SK-N-SH (cell line): ENCODE measurements at regions not wholly inside any gene's neighbourhood (a gene's known extent, or its start where the extent isn't known, plus 50 kb on each side); places are given as distances from the start of the nearest gene placed in this dataset.

Source experiments
- CTCF ChIA-PET: fragments of 300-600, 350-600 bp; formaldehyde crosslinking; extraction: SDS; loops from one replicate; lab custom pipeline; 2021; lab: Yijun Ruan, JAX
- POLR2A ChIA-PET: fragments of 350-600 bp; sonication (Branson Sonifier 250); formaldehyde crosslinking; extraction: SDS; loops from one replicate; lab custom pipeline; 2020; ENCODE audit warnings: antibody characterized with exemption, inconsistent platforms; lab: Yijun Ruan, JAX
- DNase-seq: peaks from one replicate; pipeline ENCODE4 v3.0.0; 2012
- H2AFZ ChIP-seq: fragments of 200-600 bp; sonication (generic); 2 replicates; pipeline ENCODE4 v1.8.1; 2016; ENCODE audit warnings: antibody characterized with exemption, mild to moderate bottlenecking, low read depth
- H3F3A ChIP-seq: fragments of 200-600 bp; sonication (generic); replicated peaks from 2 replicates; pipeline ENCODE3; 2016; ENCODE audit warnings: antibody characterized with exemption, mild to moderate bottlenecking; ENCODE audit not compliant: insufficient read depth
- H3K27ac ChIP-seq, 2 experiments: fragments of 200-500 bp in 1 of 2; fragments of 200-600 bp in 1 of 2; sonication (Bioruptor generic) in 1 of 2; sonication (generic), shearing (Covaris generic) in 1 of 2; 2 replicates each; pipeline versions ENCODE4 v1.5.1 to v1.6.1; 2014 to 2016; ENCODE audit warnings: low read depth in 2 of 2, inconsistent platforms in 1 of 2, low read length in 1 of 2, mild to moderate bottlenecking in 1 of 2, mixed read lengths in 1 of 2
- H3K27me3 ChIP-seq: fragments of 200-600 bp; sonication (generic), shearing (Covaris generic); 2 replicates; pipeline ENCODE4 v1.6.1; 2016; ENCODE audit warnings: mixed run types; ENCODE audit not compliant: insufficient read depth
- H3K36me3 ChIP-seq, 2 experiments: fragments of 200-500 bp in 1 of 2; fragments of 200-600 bp in 1 of 2; sonication (Bioruptor generic) in 1 of 2; sonication (generic) in 1 of 2; replicated peaks in 1 of 2; 2 replicates each; pipeline versions ENCODE3 to v1.5.1; 2014 to 2016; ENCODE audit warnings: low read length in 1 of 2, mild to moderate bottlenecking in 1 of 2; ENCODE audit not compliant: insufficient read depth in 2 of 2, control insufficient read depth in 1 of 2
- H3K4me1 ChIP-seq, 2 experiments: fragments of 200-500 bp in 1 of 2; fragments of 200-600 bp in 1 of 2; sonication (Bioruptor generic) in 1 of 2; sonication (generic), shearing (Covaris generic) in 1 of 2; 2 replicates each; pipeline versions ENCODE4 v1.5.1 to v1.6.1; 2014 to 2016; ENCODE audit warnings: low read depth in 1 of 2, low read length in 1 of 2, mixed run types in 1 of 2; ENCODE audit not compliant: insufficient read depth in 2 of 2, control insufficient read depth in 1 of 2
- H3K4me2 ChIP-seq: fragments of 200-600 bp; sonication (generic), shearing (Covaris generic); 2 replicates; pipeline ENCODE4 v1.6.1; 2017; ENCODE audit warnings: mixed run types
- H3K4me3 ChIP-seq, 2 experiments: fragments of 200-500 bp in 1 of 2; fragments of 200-600 bp in 1 of 2; sonication (Bioruptor generic) in 1 of 2; sonication (generic), shearing (Covaris generic) in 1 of 2; 2 replicates each; pipeline versions ENCODE4 v1.5.1 to v1.8.1; 2014 to 2016; ENCODE audit warnings: low read depth in 2 of 2, inconsistent platforms in 1 of 2, low read length in 1 of 2, mild to moderate bottlenecking in 1 of 2, mixed read lengths in 1 of 2, moderate library complexity in 1 of 2
- H3K79me2 ChIP-seq: fragments of 200-600 bp; sonication (generic); 2 replicates; pipeline ENCODE4 v1.8.1; 2017; ENCODE audit warnings: mild to moderate bottlenecking; ENCODE audit not compliant: insufficient read depth
- H3K9ac ChIP-seq: fragments of 200-600 bp; sonication (generic); 2 replicates; pipeline ENCODE4 v1.6.1; 2017; ENCODE audit warnings: mixed run types
- H3K9me2 ChIP-seq: fragments of 200-600 bp; sonication (generic); 2 replicates; pipeline ENCODE4 v1.6.1; 2017; ENCODE audit warnings: mixed run types
- H3K9me3 ChIP-seq: fragments of 200-600 bp; sonication (generic); 2 replicates; pipeline ENCODE4 v1.6.1; 2017; ENCODE audit warnings: mixed run types, mild to moderate bottlenecking, moderate library complexity
- H4K20me1 ChIP-seq: fragments of 200-600 bp; sonication (generic); 2 replicates; pipeline ENCODE4 v1.6.1; 2017; ENCODE audit warnings: mild to moderate bottlenecking, mixed run types; ENCODE audit not compliant: insufficient read depth
- CHD2 ChIP-seq: fragments of 150-350 bp; IDR thresholded peaks from 2 replicates; pipeline ENCODE4 v1.6.1; 2018; ENCODE audit warnings: low read length; ENCODE audit not compliant: partially characterized antibody
- CTCF ChIP-seq: fragments of 200-600 bp; sonication (generic); IDR thresholded peaks from 2 replicates; pipeline ENCODE4 v1.6.1; 2017; ENCODE audit warnings: antibody characterized with exemption, mild to moderate bottlenecking, moderate library complexity
- ELF1 ChIP-seq: IDR thresholded peaks from 2 replicates; pipeline ENCODE4 v1.4.0; 2012
- EP300 ChIP-seq, 2 experiments: IDR thresholded peaks; 2 replicates each; pipeline versions ENCODE4 v1.4.0 to v1.6.1; 2012; ENCODE audit warnings: borderline replicate concordance in 1 of 2, low read depth in 1 of 2, low read length in 1 of 2
- FOXJ3 ChIP-seq: sonication (generic); formaldehyde crosslinking; IDR thresholded peaks from 2 replicates; pipeline ENCODE4 v1.5.1; 2020; ENCODE audit warnings: mild to moderate bottlenecking, missing genetic modification reagents
- FOXM1 ChIP-seq: IDR thresholded peaks from 2 replicates; pipeline ENCODE4 v1.4.0; 2012; ENCODE audit warnings: low read depth, mild to moderate bottlenecking
- GATA2 ChIP-seq: sonication (generic); formaldehyde crosslinking; IDR thresholded peaks from 2 replicates; pipeline ENCODE4 v1.5.0; 2020; ENCODE audit warnings: mild to moderate bottlenecking, missing genetic modification reagents
- MXI1 ChIP-seq: IDR thresholded peaks from 2 replicates; pipeline ENCODE4 v1.6.1; 2012; ENCODE audit warnings: mild to moderate bottlenecking, low read depth, low read length, improper control_type of control experiment
- NFIC ChIP-seq: IDR thresholded peaks from 2 replicates; pipeline ENCODE4 v1.4.0; 2012; ENCODE audit warnings: borderline replicate concordance
- PBX3 ChIP-seq: IDR thresholded peaks from 2 replicates; pipeline ENCODE4; 2012
- RAD21 ChIP-seq: IDR thresholded peaks from 2 replicates; pipeline ENCODE4 v1.6.1; 2012; ENCODE audit warnings: mild to moderate bottlenecking, low read length
- RCOR1 ChIP-seq: fragments of 150-350 bp; IDR thresholded peaks from 2 replicates; pipeline ENCODE4 v1.6.1; 2017; ENCODE audit warnings: antibody characterized with exemption, low read length
- REST ChIP-seq: IDR thresholded peaks from 2 replicates; pipeline ENCODE4 v1.6.1; 2012; ENCODE audit warnings: mild to moderate bottlenecking, low read depth, low read length, moderate library complexity
- RXRA ChIP-seq: IDR thresholded peaks from 2 replicates; pipeline ENCODE4 v1.4.0; 2012; ENCODE audit warnings: low read depth, mild to moderate bottlenecking, borderline replicate concordance
- SMC3 ChIP-seq: IDR thresholded peaks from 2 replicates; pipeline ENCODE4 v1.6.1; 2012; ENCODE audit warnings: low read depth, low read length, improper control_type of control experiment
- TCF12 ChIP-seq: IDR thresholded peaks from 2 replicates; pipeline ENCODE4 v1.4.0; 2012
- USF1 ChIP-seq: IDR thresholded peaks from 2 replicates; pipeline ENCODE4 v1.4.0; 2012; ENCODE audit warnings: low read depth, borderline replicate concordance
- YY1 ChIP-seq: IDR thresholded peaks from 2 replicates; pipeline ENCODE4 v1.4.0; 2012; ENCODE audit warnings: low read depth, mild to moderate bottlenecking
- WGBS: methylation state at CpG from one replicate; pipeline ENCODE4 v1.1.6; 2017; ENCODE audit warnings: low lambda C conversion rate; 5-methylcytosine and 5-hydroxymethylcytosine counted together

GRCh38 chr2:61770746-61771145 lies 83.1 kb downstream of the FAM161A start:
- CTCF ChIA-PET: interaction anchor here (1.0 kb wide), 1 partner anchor 12 kb away, joined by 3 read pairs; no protein-coding TSS in a partner anchor
- H3K4me3 ChIP-seq: no peak overlapping the region
- H3K9ac ChIP-seq: no peak overlapping the region
- TF ChIP-seq USF1 (no peak), FOXJ3 (no peak), RAD21 (no peak), RCOR1 (no peak)
- no peaks in the 10 kb centered on the region for H3K79me2 ChIP-seq
- no peaks in the 10 kb centered on the region for H3F3A ChIP-seq
- no peaks in the 10 kb centered on the region for H3K36me3 ChIP-seq
- no peaks in the 10 kb centered on the region for H3K9me3 ChIP-seq
- H3K27me3 ChIP-seq: no peaks in the 10 kb centered on the region
- no peaks in the 10 kb centered on the region for H3K9me2 ChIP-seq
- H3K27ac ChIP-seq: no peak overlapping the region; a peak in 1 of 4 replicates
- H3K4me2 ChIP-seq: no peak overlapping the region
- H2AFZ ChIP-seq: no peak overlapping the region
- H4K20me1 ChIP-seq: no peaks in the 10 kb centered on the region
- H3K4me1 ChIP-seq: no peaks in the 10 kb centered on the region
- POLR2A ChIA-PET: no interaction called here
- no peak for DNase-seq

- no peak overlapping the region for H3K4me3 ChIP-seq
- no peak overlapping the region for H2AFZ ChIP-seq
- H3K9me3 ChIP-seq: no peaks in the 10 kb centered on the region
- H3K79me2 ChIP-seq: no peaks in the 10 kb centered on the region
- no peaks in the 10 kb centered on the region for H3K27me3 ChIP-seq
- no peaks in the 10 kb centered on the region for H3K4me1 ChIP-seq
- DNase-seq: no peak
- H3K4me2 ChIP-seq: no peak overlapping the region
- H3K27ac ChIP-seq: no peak overlapping the region; a peak in 1 of 4 replicates
- H3K9ac ChIP-seq: no peak overlapping the region
- ChIA-PET CTCF (no interaction called here), POLR2A (no interaction called here)
- no peaks in the 10 kb centered on the region for H3K9me2 ChIP-seq
- no peak for TF ChIP-seq RAD21
- no peak for TF ChIP-seq MXI1
- no peak for TF ChIP-seq YY1
- TF ChIP-seq GATA2 (CRISPR knock-in tag): no peak
- no peak for TF ChIP-seq REST
- no peak for TF ChIP-seq CHD2
- no peak for TF ChIP-seq SMC3
- TF ChIP-seq TCF12: no peak
- no peak for TF ChIP-seq FOXM1
- no peak for TF ChIP-seq CTCF
- no peak for TF ChIP-seq EP300 (IDR thresholded peaks at IDR 0.05; ENCODE audit: borderline replicate concordance in 1 of 2, low read depth in 1 of 2, low read length in 1 of 2)
- TF ChIP-seq RCOR1: no peak
- TF ChIP-seq ELF1: no peak
- TF ChIP-seq NFIC: no peak
- no peak for TF ChIP-seq RXRA
- no peak for TF ChIP-seq PBX3
- 24% methylated on average over 1 of the region's 1 CpG for WGBS
- peaks cover 2% of the 10 kb centered on the region for H3F3A ChIP-seq
- H4K20me1 ChIP-seq: no peaks in the 10 kb centered on the region
- no peaks in the 10 kb centered on the region for H3K36me3 ChIP-seq
Observed at GRCh38 chr2:61770298-61770697, 83.6 kb downstream of the FAM161A start.
